Loucy (cell line): ENCODE measurements at regions not wholly inside any gene's neighbourhood (a gene's known extent, or its start where the extent isn't known, plus 50 kb on each side); places are given as distances from the start of the nearest gene placed in this dataset.

Experiments used
- H2AFZ ChIP-seq: fragments of 200-600 bp; sonication (generic); 2 replicates; pipeline ENCODE4 v1.6.0; 2016; ENCODE audit warnings: antibody characterized with exemption, mild to moderate bottlenecking, low read length, moderate library complexity
- H3F3A ChIP-seq: fragments of 200-600 bp; 2 replicates; pipeline ENCODE4 v1.6.0; 2016; ENCODE audit warnings: antibody characterized with exemption, low read depth, mild to moderate bottlenecking
- H3K27me3 ChIP-seq: fragments of 200-600 bp; sonication (generic); 2 replicates; pipeline ENCODE4 v1.6.1; 2014; ENCODE audit warnings: low read length, mild to moderate bottlenecking; ENCODE audit not compliant: insufficient read depth, poor library complexity, severe bottlenecking
- H3K36me3 ChIP-seq: fragments of 200-600 bp; sonication (generic); 2 replicates; pipeline ENCODE4 v1.6.1; 2016; ENCODE audit warnings: low read length; ENCODE audit not compliant: insufficient read depth
- H3K4me1 ChIP-seq: fragments of 200-600 bp; sonication (generic); 2 replicates; pipeline ENCODE4 v1.5.1; 2014; ENCODE audit warnings: low read length, mild to moderate bottlenecking; ENCODE audit not compliant: insufficient read depth, poor library complexity, severe bottlenecking
- H3K4me2 ChIP-seq: fragments of 200-600 bp; sonication (generic); 2 replicates; pipeline ENCODE4 v1.6.0; 2014; ENCODE audit warnings: antibody characterized with exemption, low read length, low read depth, mild to moderate bottlenecking; ENCODE audit not compliant: poor library complexity, severe bottlenecking
- H3K4me3 ChIP-seq: fragments of 200-600 bp; sonication (generic); 2 replicates; pipeline ENCODE4 v1.5.1; 2014; ENCODE audit warnings: low read length, mild to moderate bottlenecking, mixed read lengths; ENCODE audit not compliant: poor library complexity, severe bottlenecking
- H3K79me2 ChIP-seq: fragments of 200-600 bp; sonication (generic); 2 replicates; pipeline ENCODE4 v1.6.1; 2014; ENCODE audit warnings: low read length; ENCODE audit not compliant: insufficient read depth
- H3K9ac ChIP-seq: fragments of 200-600 bp; sonication (generic); 2 replicates; pipeline ENCODE4 v1.6.0; 2014; ENCODE audit warnings: mild to moderate bottlenecking, low read depth, low read length, moderate library complexity; ENCODE audit not compliant: poor library complexity, severe bottlenecking
- H3K9me2 ChIP-seq: fragments of 200-600 bp; sonication (generic); replicated peaks from 2 replicates; pipeline ENCODE4 v1.6.1; 2016; ENCODE audit warnings: low read depth, low read length, mixed read lengths
- H3K9me3 ChIP-seq: fragments of 200-600 bp; sonication (generic); 2 replicates; pipeline ENCODE4 v1.6.1; 2014; ENCODE audit warnings: mild to moderate bottlenecking, antibody characterized with exemption, low read length, low read depth; ENCODE audit not compliant: insufficient read depth
- H4K20me1 ChIP-seq: fragments of 200-600 bp; sonication (generic); 2 replicates; pipeline ENCODE4 v1.6.0; 2014; ENCODE audit warnings: antibody characterized with exemption, low read length, mild to moderate bottlenecking; ENCODE audit not compliant: insufficient read depth, poor library complexity, severe bottlenecking
- EZH2phosphoT487 ChIP-seq: fragments of 200-600 bp; IDR thresholded peaks from 2 replicates; pipeline ENCODE4 v1.6.1; 2018; ENCODE audit warnings: antibody characterized with exemption, mild to moderate bottlenecking, moderate library complexity, borderline replicate concordance
- TF ChIP-seq, protein P1 (sequence below): fragments of 200-600 bp; sonication (generic); conservative IDR thresholded peaks from 2 replicates; pipeline ENCODE4 v1.5.1; 2014; ENCODE audit warnings: mild to moderate bottlenecking, antibody characterized with exemption, low read length

DNA sequence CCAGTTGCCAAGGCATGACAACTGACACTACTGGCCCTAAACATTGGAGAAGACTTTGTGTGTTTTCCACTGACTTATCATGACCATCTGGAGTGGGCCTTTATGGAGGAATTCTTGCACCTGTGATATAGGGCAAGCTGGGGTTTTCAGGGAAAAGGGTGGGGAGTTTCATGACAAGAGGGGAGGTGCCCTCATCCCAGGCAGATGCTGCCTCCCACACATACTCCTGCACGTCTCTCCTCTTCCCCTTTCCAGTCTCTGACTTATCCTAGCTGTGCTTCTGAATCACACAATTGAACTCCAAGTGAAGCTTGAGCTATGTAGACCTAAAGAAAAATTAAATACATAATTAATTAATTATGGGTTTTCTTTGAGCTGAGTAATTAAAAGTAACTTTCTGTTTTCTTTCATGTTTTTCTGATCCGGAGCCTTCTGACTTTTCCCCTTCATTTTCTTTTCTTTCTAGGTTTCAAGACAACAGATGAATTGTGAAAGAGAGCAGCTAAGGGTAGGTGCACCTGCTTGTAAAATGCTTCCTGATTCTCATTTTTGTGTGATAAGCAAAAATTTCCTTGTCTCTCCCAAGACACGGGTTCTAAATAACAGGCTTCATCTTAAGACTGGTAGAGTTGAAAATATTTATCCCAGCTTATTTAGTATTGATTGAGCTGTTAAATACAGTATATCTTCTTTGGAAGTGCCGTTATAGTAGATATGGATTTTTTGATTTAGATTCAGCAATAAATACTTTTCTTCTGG, 280.9 kb upstream of the RBFOX1 start:
- Histone ChIP-seq H3K4me1 (no peaks in the 10 kb centered on the region), H4K20me1 (no peaks in the 10 kb centered on the region), H3K36me3 (no peaks in the 10 kb centered on the region), H3K4me2 (no peak overlapping the region), H3K9me2 (no peaks in the 10 kb centered on the region), H3F3A (no peaks in the 10 kb centered on the region), H3K9ac (no peak overlapping the region), H2AFZ (no peak overlapping the region), H3K4me3 (no peak overlapping the region), H3K79me2 (no peaks in the 10 kb centered on the region), H3K27me3 (no peaks in the 10 kb centered on the region), H3K9me3 (no peaks in the 10 kb centered on the region)
- no peak for TF ChIP-seq EZH2phosphoT487
- TF ChIP-seq, protein P1, sequence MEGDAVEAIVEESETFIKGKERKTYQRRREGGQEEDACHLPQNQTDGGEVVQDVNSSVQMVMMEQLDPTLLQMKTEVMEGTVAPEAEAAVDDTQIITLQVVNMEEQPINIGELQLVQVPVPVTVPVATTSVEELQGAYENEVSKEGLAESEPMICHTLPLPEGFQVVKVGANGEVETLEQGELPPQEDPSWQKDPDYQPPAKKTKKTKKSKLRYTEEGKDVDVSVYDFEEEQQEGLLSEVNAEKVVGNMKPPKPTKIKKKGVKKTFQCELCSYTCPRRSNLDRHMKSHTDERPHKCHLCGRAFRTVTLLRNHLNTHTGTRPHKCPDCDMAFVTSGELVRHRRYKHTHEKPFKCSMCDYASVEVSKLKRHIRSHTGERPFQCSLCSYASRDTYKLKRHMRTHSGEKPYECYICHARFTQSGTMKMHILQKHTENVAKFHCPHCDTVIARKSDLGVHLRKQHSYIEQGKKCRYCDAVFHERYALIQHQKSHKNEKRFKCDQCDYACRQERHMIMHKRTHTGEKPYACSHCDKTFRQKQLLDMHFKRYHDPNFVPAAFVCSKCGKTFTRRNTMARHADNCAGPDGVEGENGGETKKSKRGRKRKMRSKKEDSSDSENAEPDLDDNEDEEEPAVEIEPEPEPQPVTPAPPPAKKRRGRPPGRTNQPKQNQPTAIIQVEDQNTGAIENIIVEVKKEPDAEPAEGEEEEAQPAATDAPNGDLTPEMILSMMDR, result no peak

DNA sequence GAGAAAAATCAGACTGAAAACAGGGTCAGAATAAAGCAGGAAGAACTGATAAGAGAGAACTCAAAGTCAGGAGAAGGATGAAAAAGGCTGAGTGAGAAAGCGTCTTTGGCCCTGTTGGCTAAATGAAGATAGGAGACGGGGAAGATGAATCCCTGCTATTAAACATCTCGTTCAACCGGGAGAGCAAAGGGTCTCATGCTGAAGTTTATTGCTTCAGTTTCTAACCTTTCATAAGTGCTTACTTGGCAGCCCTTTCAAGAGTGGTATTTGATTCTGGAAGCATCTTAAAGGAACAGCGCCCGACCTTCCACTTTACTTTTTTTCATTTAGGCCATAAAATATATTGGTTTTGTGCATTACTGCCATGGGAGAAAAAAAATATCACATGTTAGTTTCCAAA, 288.3 kb upstream of the RBFOX1 start:
- H4K20me1 ChIP-seq, result no peaks in the 10 kb centered on the region
- H3K4me2 ChIP-seq, result no peak overlapping the region
- no peak overlapping the region for H3K9ac ChIP-seq
- H2AFZ ChIP-seq, result no peak overlapping the region
- TF ChIP-seq, protein P1, result no peak
- TF ChIP-seq EZH2phosphoT487, result no peak
- H3K4me1 ChIP-seq, result no peaks in the 10 kb centered on the region
- H3F3A ChIP-seq, result no peaks in the 10 kb centered on the region
- no peaks in the 10 kb centered on the region for H3K27me3 ChIP-seq
- no peak overlapping the region for H3K4me3 ChIP-seq
- H3K9me2 ChIP-seq, result no peaks in the 10 kb centered on the region
- no peaks in the 10 kb centered on the region for H3K79me2 ChIP-seq
- H3K36me3 ChIP-seq, result no peaks in the 10 kb centered on the region
- H3K9me3 ChIP-seq, result no peaks in the 10 kb centered on the region

DNA sequence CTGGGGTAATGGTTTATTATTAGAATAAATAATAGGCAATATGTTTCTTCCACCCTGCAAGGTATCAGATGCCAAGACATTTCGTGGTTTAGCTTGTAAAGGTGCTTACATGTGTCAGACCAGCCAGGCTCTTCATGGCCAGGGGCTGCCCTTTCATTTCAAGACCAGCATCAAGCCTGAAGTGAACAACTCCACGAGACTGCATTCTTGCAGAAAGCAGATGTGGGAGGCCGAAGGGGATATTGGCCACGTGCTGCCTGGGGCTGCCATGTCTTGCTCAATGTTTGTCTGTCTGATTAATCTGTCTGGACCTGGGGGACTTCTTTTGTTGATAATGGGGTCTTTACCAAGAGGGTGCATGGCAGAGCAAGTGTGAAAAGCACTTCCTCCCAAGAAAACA, 294.2 kb upstream of the RBFOX1 start:
- no peaks in the 10 kb centered on the region for H3K4me1 ChIP-seq
- H3K9me3 ChIP-seq, result no peaks in the 10 kb centered on the region
- no peak overlapping the region for H3K4me2 ChIP-seq
- no peak overlapping the region for H3K4me3 ChIP-seq
- H3K9me2 ChIP-seq, result no peaks in the 10 kb centered on the region
- no peaks in the 10 kb centered on the region for H4K20me1 ChIP-seq
- no peaks in the 10 kb centered on the region for H3F3A ChIP-seq
- H2AFZ ChIP-seq, result no peak overlapping the region
- no peaks in the 10 kb centered on the region for H3K27me3 ChIP-seq
- no peak for TF ChIP-seq EZH2phosphoT487
- TF ChIP-seq, protein P1, result no peak
- H3K9ac ChIP-seq, result no peak overlapping the region
- H3K79me2 ChIP-seq, result no peaks in the 10 kb centered on the region
- no peaks in the 10 kb centered on the region for H3K36me3 ChIP-seq
